Astrocyte (in vitro differentiated cells and primary cell): ENCODE measurements at regions not wholly inside any gene's neighbourhood (a gene's known extent, or its start where the extent isn't known, plus 50 kb on each side); places are given as distances from the start of the nearest gene placed in this dataset.

Experiments
- EZH2 ChIP-seq: IDR thresholded peaks from 2 replicates; pipeline ENCODE4 v1.6.1; 2012; ENCODE audit warnings: mild to moderate bottlenecking, low read length, inconsistent platforms; ENCODE audit not compliant: insufficient read depth
- TF ChIP-seq, protein P1 (sequence below): IDR thresholded peaks from 2 replicates; pipeline ENCODE4 v1.5.1; 2011; ENCODE audit warnings: low read depth, mild to moderate bottlenecking, inconsistent platforms, low read length, moderate library complexity; ENCODE audit not compliant: insufficient read depth

DNA sequence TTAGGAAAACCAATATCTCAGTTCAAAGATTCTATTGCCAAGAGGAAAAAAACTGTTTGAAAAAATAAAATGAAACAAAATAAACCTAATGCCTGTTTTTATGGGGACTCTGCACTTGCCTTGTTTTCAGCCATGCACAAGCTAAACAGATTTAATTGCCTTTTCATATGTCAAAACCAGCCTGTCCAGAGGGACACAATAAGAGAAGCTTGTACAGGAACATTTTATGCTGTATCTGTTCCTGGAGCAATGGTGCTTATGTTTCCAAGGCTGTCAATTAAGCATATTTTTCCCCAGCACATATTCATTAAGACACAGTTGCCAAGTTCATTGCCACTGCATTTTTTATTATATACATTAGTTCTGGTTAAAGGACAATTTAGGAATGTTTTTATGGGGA lies 470.9 kb downstream of the LRRIQ3 start:
- TF ChIP-seq, protein P1, sequence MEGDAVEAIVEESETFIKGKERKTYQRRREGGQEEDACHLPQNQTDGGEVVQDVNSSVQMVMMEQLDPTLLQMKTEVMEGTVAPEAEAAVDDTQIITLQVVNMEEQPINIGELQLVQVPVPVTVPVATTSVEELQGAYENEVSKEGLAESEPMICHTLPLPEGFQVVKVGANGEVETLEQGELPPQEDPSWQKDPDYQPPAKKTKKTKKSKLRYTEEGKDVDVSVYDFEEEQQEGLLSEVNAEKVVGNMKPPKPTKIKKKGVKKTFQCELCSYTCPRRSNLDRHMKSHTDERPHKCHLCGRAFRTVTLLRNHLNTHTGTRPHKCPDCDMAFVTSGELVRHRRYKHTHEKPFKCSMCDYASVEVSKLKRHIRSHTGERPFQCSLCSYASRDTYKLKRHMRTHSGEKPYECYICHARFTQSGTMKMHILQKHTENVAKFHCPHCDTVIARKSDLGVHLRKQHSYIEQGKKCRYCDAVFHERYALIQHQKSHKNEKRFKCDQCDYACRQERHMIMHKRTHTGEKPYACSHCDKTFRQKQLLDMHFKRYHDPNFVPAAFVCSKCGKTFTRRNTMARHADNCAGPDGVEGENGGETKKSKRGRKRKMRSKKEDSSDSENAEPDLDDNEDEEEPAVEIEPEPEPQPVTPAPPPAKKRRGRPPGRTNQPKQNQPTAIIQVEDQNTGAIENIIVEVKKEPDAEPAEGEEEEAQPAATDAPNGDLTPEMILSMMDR = no peak
- no peak for TF ChIP-seq EZH2
